ENCODE measurements at regions not wholly inside any gene's neighbourhood (a gene's known extent, or its start where the extent isn't known, plus 50 kb on each side); places are given as distances from the start of the nearest gene placed in this dataset.

GRCh38 chr6:41477572-41477971, 68.6 kb upstream of the FOXP4 start:
- H2AK5ac ChIP-seq (ENCODE audit: low read depth, low read length), result no peak overlapping the region
- H3K9me3 ChIP-seq (ENCODE audit: control insufficient read depth, insufficient read depth, low read length), result no peaks in the 10 kb centered on the region; the same call in 1 of the 2 replicates
- no peak overlapping the region for H2AFZ ChIP-seq (replicated peaks; ENCODE audit: low read length, poor library complexity)
- ChIA-PET POLR2A (ENCODE audit: unreplicated experiment) (no interaction called here), CTCF (no interaction called here)
- ATAC-seq (ENCODE audit: low read depth) (no peak), DNase-seq (no peak)
- no peaks in the 10 kb centered on the region for H3K36me3 ChIP-seq (ENCODE audit: control insufficient read depth, insufficient read depth, low read length)
- no peak overlapping the region for H2AK9ac ChIP-seq (replicated peaks; ENCODE audit: low read depth, low read length, poor library complexity)
- dilution Hi-C loops (cut with HindIII; ENCODE audit: low sequenced_read_pairs, unreplicated experiment) (no loop called here), intact Hi-C loops (cut with micrococcal nuclease) (no loop called here), in situ Hi-C loops (cut with MboI; ENCODE audit: low sequenced_read_pairs) (no loop called here)
- no peak overlapping the region for H3K14ac ChIP-seq (replicated peaks; ENCODE audit: low read depth, low read length)
- TF ChIP-seq RAD21 (IDR thresholded peaks at IDR 0.05; ENCODE audit: low read length) (no peak), USF2 (IDR thresholded peaks at IDR 0.05; ENCODE audit: low read depth, low read length) (no peak), FOS (IDR thresholded peaks at IDR 0.05; ENCODE audit: low read depth, low read length) (no peak), BHLHE40 (IDR thresholded peaks at IDR 0.05; ENCODE audit: low read depth, low read length) (no peak), SMC3 (IDR thresholded peaks at IDR 0.05; ENCODE audit: low read depth, low read length) (no peak), MAZ (IDR thresholded peaks at IDR 0.05; ENCODE audit: borderline replicate concordance, low read depth, low read length) (no peak), MXI1 (IDR thresholded peaks at IDR 0.05; ENCODE audit: borderline replicate concordance, low read depth, low read length) (no peak), POLR2A (IDR thresholded peaks at IDR 0.05; ENCODE audit: low read depth, low read length) (no peak), ELK1 (IDR thresholded peaks at IDR 0.05; ENCODE audit: borderline replicate concordance, low read depth, low read length) (no peak), MAFK (IDR thresholded peaks at IDR 0.05; ENCODE audit: low read depth, low read length) (no peak), CTCF (conservative IDR thresholded peaks at IDR 0.05; ENCODE audit: low read depth, low read length) (no peak), RFX5 (IDR thresholded peaks at IDR 0.05; ENCODE audit: low read depth, low read length) (no peak), RCOR1 (IDR thresholded peaks at IDR 0.05; ENCODE audit: insufficient replicate concordance, low read length) (no peak), CEBPB (IDR thresholded peaks at IDR 0.05; ENCODE audit: low read depth, low read length) (no peak), NFE2L2 (IDR thresholded peaks at IDR 0.05; ENCODE audit: low read depth, low read length) (no peak)
- no peaks in the 10 kb centered on the region for H3K9me1 ChIP-seq (ENCODE audit: insufficient read depth, low read length)
- H3K4me3 ChIP-seq (ENCODE audit: insufficient read depth, low read depth, low read length), result no peak overlapping the region
- no peak overlapping the region for H4K5ac ChIP-seq (ENCODE audit: low read depth, low read length)
- H3K23ac ChIP-seq (ENCODE audit: low read depth, low read length), result no peak overlapping the region
- H3K4me1 ChIP-seq (ENCODE audit: control insufficient read depth, insufficient read depth, low read length), result no peaks in the 10 kb centered on the region
- no peaks in the 10 kb centered on the region for H4K20me1 ChIP-seq (ENCODE audit: insufficient read depth, low read length)
- H4K8ac ChIP-seq (ENCODE audit: low read depth in 2 of 2, low read length in 2 of 2), result no peak overlapping the region
- no peak overlapping the region for H2BK120ac ChIP-seq (ENCODE audit: low read depth, low read length)
- no peak overlapping the region for H3K56ac ChIP-seq (ENCODE audit: extremely low read depth, insufficient read depth, low read length)
- H3K18ac ChIP-seq (ENCODE audit: low read depth, low read length), result no peak overlapping the region
- H4K91ac ChIP-seq (ENCODE audit: insufficient read depth, low read depth, low read length), result no peak overlapping the region
- peaks cover 32% of the 10 kb centered on the region for H3K27me3 ChIP-seq (ENCODE audit: control insufficient read depth, insufficient read depth, low read length)
- H3K4me2 ChIP-seq (ENCODE audit: low read depth, low read length), result no peak overlapping the region
- H3K4ac ChIP-seq (ENCODE audit: low read depth, low read length), result no peak overlapping the region
- no CpG with 5 or more reads among the region's 3 CpGs for WGBS, 2 experiments (ENCODE audit: extremely low coverage in 2 of 2, insufficient read length in 1 of 2)
- H3K79me1 ChIP-seq (ENCODE audit: low read depth in 1 of 2, low read length in 2 of 2), result no peaks in the 10 kb centered on the region
- no peak overlapping the region for H2BK20ac ChIP-seq (ENCODE audit: low read depth, low read length)
- no peak overlapping the region for H2BK15ac ChIP-seq (ENCODE audit: low read depth, low read length)
- H3K9ac ChIP-seq (ENCODE audit: low read depth, low read length), result no peak overlapping the region
- no TSS peak for BruUV-seq (replicated peaks)
- H3K27ac ChIP-seq (ENCODE audit: insufficient read depth, low read length), result no peak overlapping the region
- no peak overlapping the region for H2BK5ac ChIP-seq (ENCODE audit: low read depth, low read length, poor library complexity, severe bottlenecking)

Data from IMR-90 (cell line).